ENCODE measurements at regions not wholly inside any gene's neighbourhood (a gene's known extent, or its start where the extent isn't known, plus 50 kb on each side); places are given as distances from the start of the nearest gene placed in this dataset.

DNA sequence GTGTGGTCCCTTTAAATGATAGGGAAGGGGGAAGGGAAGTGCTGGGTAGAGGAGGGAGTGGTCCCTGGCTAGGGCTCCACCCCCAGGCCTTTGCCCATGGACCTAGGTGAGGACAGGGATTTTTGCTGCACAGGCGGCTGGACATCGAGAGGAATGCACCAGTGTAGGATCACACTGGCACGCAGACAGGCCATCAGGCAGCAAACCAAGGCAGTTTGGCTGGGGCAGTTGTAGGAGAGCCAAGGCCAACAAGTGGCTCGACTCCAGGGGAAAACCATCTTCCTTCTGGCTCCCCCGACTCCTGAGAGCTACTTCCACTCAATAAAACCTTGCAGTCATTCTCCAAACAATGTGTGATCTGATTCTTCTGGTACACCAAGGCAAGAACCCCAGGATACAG lies 402.0 kb upstream of the LRRTM1 start:
- DNase-seq (ENCODE audit: low read depth, low spot score): no peak

DNA sequence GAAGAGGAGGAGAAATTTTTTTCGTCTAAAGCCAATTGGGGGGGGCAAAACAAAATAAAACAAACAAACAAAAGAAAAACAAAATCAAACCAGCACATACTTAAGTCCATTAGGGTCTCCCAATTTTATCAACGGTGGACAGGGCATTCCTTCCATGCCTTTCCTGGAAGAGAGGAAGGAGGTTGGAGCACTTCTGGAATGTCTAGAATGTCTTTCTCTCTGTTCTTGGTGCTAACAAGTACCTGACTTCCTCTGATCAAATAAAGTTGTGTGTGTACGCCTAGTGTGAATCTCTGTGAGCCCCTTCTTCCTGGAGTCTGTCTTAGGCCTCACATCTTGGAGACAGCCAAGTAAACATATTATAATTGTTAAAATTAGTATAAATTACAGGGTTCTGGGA lies 399.0 kb upstream of the LRRTM1 start:
- no peak for DNase-seq (ENCODE audit: low read depth, low spot score)

DNA sequence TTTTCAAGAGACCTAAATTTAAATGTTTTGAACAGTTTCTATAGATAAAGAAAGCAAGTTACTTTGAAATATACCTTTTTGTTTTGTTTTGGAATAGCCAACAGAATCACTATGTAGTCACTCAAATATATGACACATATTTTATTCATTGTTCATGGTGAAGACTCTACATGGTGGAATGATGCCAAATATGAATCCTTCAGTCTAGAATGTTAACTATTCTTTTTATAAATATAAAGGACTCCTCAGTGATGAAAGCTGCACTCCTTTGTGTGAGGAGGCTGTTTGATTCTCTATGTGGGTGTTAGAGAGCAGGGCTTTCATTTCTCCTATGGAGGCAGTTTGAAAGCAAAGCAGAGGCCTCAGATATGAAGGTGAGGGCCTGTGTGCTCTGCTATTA lies 396.4 kb upstream of the LRRTM1 start:
- no peak for DNase-seq (ENCODE audit: low read depth, low spot score)

Data from iPS DF 19.7 (cell line).